ENCODE measurements at regions not wholly inside any gene's neighbourhood (a gene's known extent, or its start where the extent isn't known, plus 50 kb on each side); places are given as distances from the start of the nearest gene placed in this dataset.

GRCh38 chr6:90648873-90649272 is 62.0 kb upstream of the MAP3K7 start:
- no peak for DNase-seq (ENCODE audit: low read depth)
- no peak for TF ChIP-seq CTCF (conservative IDR thresholded peaks at IDR 0.05; ENCODE audit: low read depth, low read length)
- no peak overlapping the region for H3K4me3 ChIP-seq (ENCODE audit: low read depth, low read length)

GRCh38 chr6:90646940-90647339 is 60.1 kb upstream of the MAP3K7 start:
- no peak for DNase-seq (ENCODE audit: low read depth)
- TF ChIP-seq CTCF (conservative IDR thresholded peaks at IDR 0.05; ENCODE audit: low read depth, low read length), result no peak
- no peak overlapping the region for H3K4me3 ChIP-seq (ENCODE audit: low read depth, low read length)

GRCh38 chr6:90645634-90646033 is 58.8 kb upstream of the MAP3K7 start:
- DNase-seq (ENCODE audit: low read depth), result no peak
- TF ChIP-seq CTCF (conservative IDR thresholded peaks at IDR 0.05; ENCODE audit: low read depth, low read length), result no peak
- no peak overlapping the region for H3K4me3 ChIP-seq (ENCODE audit: low read depth, low read length)

- no peak for TF ChIP-seq CTCF (conservative IDR thresholded peaks at IDR 0.05; ENCODE audit: low read depth, low read length)
- no peak overlapping the region for H3K4me3 ChIP-seq (ENCODE audit: low read depth, low read length)
- no peak for DNase-seq (ENCODE audit: low read depth)
Observed at GRCh38 chr6:90644492-90644891, 57.6 kb upstream of the MAP3K7 start.

- H3K4me3 ChIP-seq (ENCODE audit: low read depth, low read length), result no peak overlapping the region
- no peak for DNase-seq (ENCODE audit: low read depth)
- no peak for TF ChIP-seq CTCF (conservative IDR thresholded peaks at IDR 0.05; ENCODE audit: low read depth, low read length)
Observed at GRCh38 chr6:90643381-90643780, 56.5 kb upstream of the MAP3K7 start.

- H3K4me3 ChIP-seq (ENCODE audit: low read depth, low read length), result no peak overlapping the region
- no peak for TF ChIP-seq CTCF (conservative IDR thresholded peaks at IDR 0.05; ENCODE audit: low read depth, low read length)
- DNase-seq (ENCODE audit: low read depth), result no peak
Observed at GRCh38 chr6:90637320-90637719, 50.4 kb upstream of the MAP3K7 start.

All from epithelial cell of proximal tubule (primary cell).